Activated T-cell treated with anti-CD3 and anti-CD28 coated beads, Interleukin-2, amount 50 U/mL, for 1 hour (primary cell): ENCODE measurements at regions not wholly inside any gene's neighbourhood (a gene's known extent, or its start where the extent isn't known, plus 50 kb on each side); places are given as distances from the start of the nearest gene placed in this dataset.

Experiments
- DNase-seq: peaks from one replicate; pipeline ENCODE4 v3.0.0-alpha.2; 2020

- DNase-seq: no peak
These were observed 116.0 kb upstream of the SLC28A3 start for GRCh38 chr9:84456527-84456926.

GRCh38 chr9:84460695-84461094 is 120.1 kb upstream of the SLC28A3 start:
- no peak for DNase-seq

GRCh38 chr9:84463272-84463671 is 122.7 kb upstream of the SLC28A3 start:
- DNase-seq: no peak

GRCh38 chr9:84466580-84467285 is 126.2 kb upstream of the SLC28A3 start:
- DNase-seq: no peak

GRCh38 chr9:84471816-84472215 is 131.3 kb upstream of the SLC28A3 start:
- no peak for DNase-seq

GRCh38 chr9:84478996-84479395 is 138.4 kb upstream of the SLC28A3 start:
- no peak for DNase-seq

GRCh38 chr9:84480071-84480470 is 139.5 kb upstream of the SLC28A3 start:
- no peak for DNase-seq

- no peak for DNase-seq
These were observed 140.7 kb upstream of the SLC28A3 start for GRCh38 chr9:84481231-84481630.

GRCh38 chr9:84481636-84482218 is 141.2 kb upstream of the SLC28A3 start:
- no peak for DNase-seq

- DNase-seq: no peak
These were observed 142.0 kb upstream of the SLC28A3 start for GRCh38 chr9:84482607-84483006.

GRCh38 chr9:84484172-84484571 is 143.6 kb upstream of the SLC28A3 start:
- DNase-seq: no peak

- no peak for DNase-seq
These were observed 145.0 kb upstream of the SLC28A3 start for GRCh38 chr9:84485539-84485938.

GRCh38 chr9:84486663-84487062 is 146.1 kb upstream of the SLC28A3 start:
- DNase-seq: no peak

GRCh38 chr9:84490206-84490841 is 149.8 kb upstream of the SLC28A3 start:
- no peak for DNase-seq

GRCh38 chr9:84490842-84491325 is 150.3 kb upstream of the SLC28A3 start:
- no peak for DNase-seq

GRCh38 chr9:84492366-84493159 is 152.0 kb upstream of the SLC28A3 start:
- DNase-seq: no peak

- DNase-seq: no peak
These were observed 152.9 kb upstream of the SLC28A3 start for GRCh38 chr9:84493284-84493947.

GRCh38 chr9:84499969-84500582 is 159.5 kb upstream of the SLC28A3 start:
- DNase-seq: no peak

- DNase-seq: no peak
These were observed 160.3 kb upstream of the SLC28A3 start for GRCh38 chr9:84500826-84501225.

GRCh38 chr9:84501587-84501986 is 161.0 kb upstream of the SLC28A3 start:
- DNase-seq: no peak

GRCh38 chr9:84502066-84502465 is 161.5 kb upstream of the SLC28A3 start:
- no peak for DNase-seq

GRCh38 chr9:84504360-84504759 is 163.8 kb upstream of the SLC28A3 start:
- DNase-seq: no peak
